ENCODE measurements at regions not wholly inside any gene's neighbourhood (a gene's known extent, or its start where the extent isn't known, plus 50 kb on each side); places are given as distances from the start of the nearest gene placed in this dataset.

DNA sequence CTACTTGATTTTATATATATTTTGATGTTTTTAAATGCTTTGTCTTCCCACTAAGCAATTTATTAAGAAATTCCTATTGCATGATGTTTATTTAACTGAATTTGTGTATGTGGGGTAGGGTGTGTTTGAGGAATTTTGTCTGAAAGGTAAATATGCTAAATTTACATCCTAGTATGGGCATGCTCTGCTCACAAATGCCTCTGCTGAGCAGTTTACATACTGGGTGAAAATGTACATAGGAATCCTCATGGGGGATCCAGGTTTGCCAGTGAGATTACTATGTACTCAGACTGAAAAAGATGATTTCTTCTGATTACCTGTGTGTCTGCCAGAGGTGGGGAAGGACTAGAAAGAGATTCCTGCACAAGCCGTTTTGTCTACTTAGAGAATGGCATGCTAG is 126.6 kb downstream of the DISP1 start:
- TF ChIP-seq GATA2 (IDR thresholded peaks at IDR 0.05; ENCODE audit: low read depth, low read length) (no peak), GATA3 (IDR thresholded peaks at IDR 0.05; ENCODE audit: low read depth, low read length) (no peak)
